GM19463 (cell line): ENCODE measurements at regions not wholly inside any gene's neighbourhood (a gene's known extent, or its start where the extent isn't known, plus 50 kb on each side); places are given as distances from the start of the nearest gene placed in this dataset.
"Not testable (repeated sequence)": the region's sequence is repeated elsewhere in the genome, so short reads cannot be mapped to it uniquely, and the experiment has no call there.

Experiments
- ATAC-seq: cut with Tn5 transposase; IDR thresholded peaks from one replicate; pipeline ENCODE4 v1.9.1; 2021; ENCODE audit warnings: mild to moderate bottlenecking, moderate library complexity; ENCODE audit not compliant: unreplicated experiment

- no peak for ATAC-seq
Measured at GRCh38 chr7:156549636-156550035, 90.9 kb upstream of the RNF32 start.

GRCh38 chr7:156547884-156548561 is 92.6 kb upstream of the RNF32 start:
- ATAC-seq = no peak

DNA sequence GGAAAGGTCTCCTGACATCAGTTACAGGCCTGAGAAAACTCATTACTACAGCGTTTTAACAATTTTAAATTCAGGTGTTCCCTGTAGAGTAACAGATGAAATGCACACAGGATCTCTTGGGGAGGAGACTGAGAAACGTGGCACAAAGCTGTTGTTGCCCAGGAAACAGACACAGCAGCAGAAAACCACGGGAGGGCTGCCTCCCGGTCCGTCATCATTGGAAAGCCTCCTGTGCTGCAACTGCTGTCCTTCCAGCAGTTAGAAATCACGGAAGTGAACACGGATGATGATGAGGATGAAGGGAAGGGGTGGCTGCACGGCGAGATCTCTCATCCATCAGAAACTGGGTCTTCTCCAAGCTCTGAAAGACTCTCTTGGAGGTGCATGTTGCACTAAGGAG is 94.6 kb upstream of the RNF32 start:
- no peak for ATAC-seq

GRCh38 chr7:156544919-156545715 is 95.5 kb upstream of the RNF32 start:
- ATAC-seq = no peak

- ATAC-seq = no peak
Measured at GRCh38 chr7:156543699-156544598, 96.6 kb upstream of the RNF32 start.

GRCh38 chr7:156540619-156541165 is 99.9 kb upstream of the RNF32 start:
- no peak for ATAC-seq

GRCh38 chr7:156539999-156540398 is 100.6 kb upstream of the RNF32 start:
- ATAC-seq = no peak

- no peak for ATAC-seq
Measured at GRCh38 chr7:156537006-156537405, 103.6 kb upstream of the RNF32 start.

DNA sequence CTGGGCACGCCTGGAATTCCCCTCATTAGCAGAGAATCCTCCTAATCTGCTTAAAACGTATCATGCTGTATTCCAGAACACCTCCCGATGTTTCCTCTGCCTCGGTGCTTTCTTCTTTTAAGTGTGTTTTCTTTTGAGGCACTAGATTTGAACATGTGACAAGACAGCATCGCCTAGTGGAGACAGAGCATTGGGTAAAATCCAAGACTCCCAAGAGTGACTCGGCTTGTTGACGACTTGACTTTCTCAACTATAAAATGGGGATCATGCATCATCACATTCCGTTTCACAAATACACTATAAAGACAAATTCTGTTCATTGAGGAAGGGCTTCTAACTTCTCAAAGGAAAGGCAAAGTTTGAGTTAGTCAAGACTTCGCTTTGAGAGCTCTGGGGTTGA is 105.6 kb upstream of the RNF32 start:
- no peak for ATAC-seq

GRCh38 chr7:156533964-156534363 is 106.6 kb upstream of the RNF32 start:
- ATAC-seq = no peak

DNA sequence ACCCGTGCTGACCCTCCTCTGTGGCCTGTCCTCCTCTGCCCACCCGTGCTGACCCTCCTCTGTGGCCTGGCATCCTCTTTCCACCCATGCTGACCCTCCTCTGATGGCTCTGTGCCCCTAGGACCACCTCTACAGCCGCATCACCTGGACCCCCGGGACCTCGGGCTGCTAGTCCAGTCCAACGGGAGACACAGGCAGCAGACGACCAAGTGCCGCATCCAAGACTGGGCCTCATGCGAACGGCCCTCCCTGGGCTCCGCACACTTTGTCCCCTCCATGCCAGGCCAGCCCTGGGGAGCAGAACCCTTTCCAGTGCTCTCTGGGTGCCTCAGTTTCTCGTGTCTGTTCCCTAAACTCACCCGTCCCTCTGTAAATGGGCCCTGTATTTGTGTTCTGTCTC is 107.2 kb upstream of the RNF32 start:
- ATAC-seq = no peak

DNA sequence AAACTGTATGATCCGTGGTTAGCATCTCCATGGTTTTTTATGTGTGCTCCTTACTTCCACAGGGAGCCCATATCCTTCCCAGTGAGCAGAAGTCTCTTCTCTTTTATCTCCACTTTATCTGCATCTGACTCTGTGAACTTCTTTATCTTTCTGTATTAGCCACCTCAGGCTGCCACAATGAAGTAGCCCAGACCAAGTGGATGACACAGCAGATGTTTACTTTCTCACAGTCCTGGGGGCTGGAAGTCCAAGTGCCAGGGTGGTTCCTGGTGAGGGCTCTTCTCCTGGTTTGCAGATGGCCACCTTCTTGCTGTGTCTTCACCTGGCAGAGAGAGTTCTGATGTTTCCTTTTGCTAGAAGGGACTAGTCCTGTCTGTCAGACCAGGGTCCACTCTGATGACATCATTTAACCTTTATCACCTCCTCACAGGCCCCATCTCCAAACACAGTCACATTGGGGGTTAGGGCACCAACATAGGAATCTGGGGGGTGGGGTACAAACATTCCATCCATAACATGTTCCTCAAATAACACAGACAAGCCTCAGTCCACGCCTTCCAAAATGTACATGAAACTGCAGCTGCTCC is 108.5 kb upstream of the RNF32 start:
- no peak for ATAC-seq

GRCh38 chr7:156529956-156530355 is 110.6 kb upstream of the RNF32 start:
- no peak for ATAC-seq

- ATAC-seq = no peak
Measured at GRCh38 chr7:156527458-156527890, 113.1 kb upstream of the RNF32 start.

DNA sequence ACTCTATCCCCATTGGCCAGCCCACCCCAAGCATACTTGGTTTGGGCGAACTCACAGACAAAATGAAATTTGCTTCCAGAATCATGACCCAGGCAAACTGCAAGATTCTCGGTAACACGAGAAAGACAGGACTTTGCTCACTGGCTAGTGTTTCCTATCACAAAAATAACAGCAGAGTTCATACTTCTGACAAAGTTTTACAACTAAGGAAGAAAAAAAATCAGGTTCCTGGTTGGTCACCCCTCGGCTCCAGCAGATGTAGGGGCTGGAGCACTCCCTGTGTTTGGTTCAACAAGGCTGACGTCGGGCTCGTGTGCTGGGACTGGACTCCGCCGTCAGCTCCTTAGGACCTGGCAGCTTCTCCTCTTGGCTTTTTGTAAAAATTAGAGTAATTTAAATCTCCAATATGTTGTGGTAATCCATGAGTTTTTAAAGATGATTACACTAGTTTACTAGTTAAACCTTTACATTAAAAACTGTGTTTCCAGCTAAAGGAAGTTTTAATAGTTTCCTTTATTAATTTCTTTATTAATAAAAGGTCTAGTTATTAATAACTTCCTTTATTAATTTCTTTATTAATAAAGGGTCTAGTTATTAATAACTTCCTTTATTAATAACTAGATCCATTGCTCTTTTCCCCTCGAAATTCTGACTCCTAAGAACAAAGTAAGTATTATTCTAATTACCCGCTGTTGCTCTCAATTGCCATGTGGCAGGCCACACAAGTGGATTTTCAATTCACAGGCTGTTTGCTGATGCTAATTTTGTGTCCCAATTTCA is 115.6 kb upstream of the RNF32 start:
- ATAC-seq = no peak

GRCh38 chr7:156523447-156524048 is 117.0 kb upstream of the RNF32 start:
- ATAC-seq = no peak

DNA sequence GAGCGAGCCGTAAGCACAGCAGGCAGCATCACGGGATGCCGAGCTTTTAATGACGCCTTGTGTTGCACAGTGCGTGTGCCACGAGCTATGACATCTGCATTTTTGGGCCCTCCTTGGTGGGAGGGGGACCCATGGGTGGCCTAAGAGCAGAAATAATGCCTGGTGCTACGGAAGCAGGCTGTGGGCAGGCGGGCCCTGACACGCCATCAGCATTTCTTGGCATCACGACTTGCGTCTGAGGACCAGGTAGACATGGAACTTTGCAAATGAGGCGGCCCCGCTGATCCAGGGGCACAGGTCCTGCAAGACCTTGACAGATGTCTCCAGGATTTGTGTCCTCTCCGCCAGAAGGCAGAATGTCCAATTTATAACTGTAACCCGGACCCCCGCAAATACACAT is 117.8 kb upstream of the RNF32 start:
- ATAC-seq = no peak

GRCh38 chr7:156519070-156519469 is 121.5 kb upstream of the RNF32 start:
- no peak for ATAC-seq

DNA sequence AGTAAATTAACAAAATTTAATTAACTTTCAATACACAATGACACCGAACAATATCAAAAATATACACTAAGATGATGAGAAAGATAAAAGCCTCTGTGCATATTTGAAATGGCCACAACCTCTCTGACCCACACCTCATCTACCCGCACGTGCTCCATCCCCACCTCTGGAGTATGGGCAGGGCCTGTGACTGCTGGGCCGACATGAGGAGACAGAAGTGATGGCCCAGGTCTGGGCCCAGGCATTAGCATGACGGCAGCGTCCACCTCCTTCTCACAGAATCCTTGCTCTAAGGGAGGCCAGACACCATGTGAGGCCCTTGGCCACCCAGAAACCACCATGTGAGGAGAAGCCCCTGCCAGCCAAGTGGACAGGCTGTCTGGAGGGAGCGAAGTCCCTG is 122.1 kb upstream of the RNF32 start:
- no peak for ATAC-seq

DNA sequence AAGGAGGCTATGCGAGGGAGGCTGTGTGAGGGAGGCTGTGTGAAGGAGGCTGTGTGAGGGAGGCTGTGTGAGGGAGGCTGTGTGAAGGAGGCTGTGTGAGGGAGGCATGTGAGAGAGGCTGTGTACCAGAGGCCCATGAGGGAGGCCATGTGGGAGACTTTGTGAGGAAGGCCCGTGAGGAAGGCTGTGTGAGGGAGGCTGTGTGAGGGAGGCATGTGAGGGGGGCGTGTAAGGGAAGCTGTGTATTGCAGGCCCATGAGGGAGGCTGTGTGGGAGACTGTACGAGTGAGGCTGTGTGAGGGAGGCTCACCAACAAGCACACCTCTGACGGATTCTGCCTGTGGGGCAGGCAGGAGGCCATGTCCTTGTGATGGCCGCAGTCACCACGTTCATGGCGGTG is 122.7 kb upstream of the RNF32 start:
- ATAC-seq = not testable (repeated sequence)
